ENCODE measurements at regions not wholly inside any gene's neighbourhood (a gene's known extent, or its start where the extent isn't known, plus 50 kb on each side); places are given as distances from the start of the nearest gene placed in this dataset.

GRCh38 chr3:194019398-194020165, 116.4 kb upstream of the HES1 start:
- Histone ChIP-seq H3K9me3 (no peaks in the 10 kb centered on the region), H3K27ac (no peak overlapping the region), H3K36me3 (no peaks in the 10 kb centered on the region), H3K4me3 (no peak overlapping the region), H3K4me1 (no peaks in the 10 kb centered on the region), H3K27me3 (no peaks in the 10 kb centered on the region)
- TF ChIP-seq POLR2A (IDR thresholded peaks at IDR 0.05) (no peak), CTCF (IDR thresholded peaks at IDR 0.05) (no peak)
- no peak for DNase-seq

DNA sequence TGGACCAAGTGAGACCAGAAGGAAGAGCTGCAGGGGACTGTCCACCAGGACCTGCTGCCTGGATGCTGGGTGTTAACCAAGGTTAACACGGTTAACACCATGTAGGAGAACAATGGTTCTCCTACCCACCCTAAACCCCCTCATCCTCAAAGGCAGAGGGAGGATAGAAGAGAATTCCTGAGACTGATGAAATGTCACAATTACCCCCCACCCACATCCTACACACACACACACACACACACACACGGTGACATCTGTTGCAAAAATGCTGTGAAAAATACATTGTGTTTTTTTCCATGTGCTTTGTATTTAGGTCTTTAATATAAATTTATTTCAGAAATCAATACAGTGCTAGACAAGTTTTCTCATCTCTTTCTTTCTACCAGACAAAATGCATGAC, 113.9 kb upstream of the HES1 start:
- no peaks in the 10 kb centered on the region for H3K4me1 ChIP-seq
- no peak for DNase-seq
- TF ChIP-seq CTCF (IDR thresholded peaks at IDR 0.05) (no peak), POLR2A (IDR thresholded peaks at IDR 0.05) (no peak)

DNA sequence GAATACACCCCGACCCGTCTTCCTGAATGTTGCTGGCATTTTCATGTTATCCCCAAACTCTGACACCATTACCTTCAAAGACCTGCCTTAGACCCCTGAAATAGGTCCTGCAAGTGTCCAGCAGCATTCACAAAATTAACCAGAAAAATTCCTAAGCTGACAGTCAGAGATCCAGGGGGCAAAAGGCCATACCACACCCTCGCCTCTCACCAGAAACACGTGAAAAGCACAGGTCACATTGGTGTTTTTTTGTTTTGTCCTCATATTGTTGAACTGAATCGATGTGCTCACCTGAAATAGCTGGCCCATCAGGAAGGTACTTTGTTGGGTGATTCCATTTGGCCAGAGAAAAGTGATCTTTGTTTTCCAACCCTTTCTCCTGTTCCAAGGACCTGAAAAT, 113.1 kb upstream of the HES1 start:
- Histone ChIP-seq H3K4me3 (no peak overlapping the region), H3K9me3 (no peaks in the 10 kb centered on the region), H3K27ac (no peak overlapping the region), H3K4me1 (no peaks in the 10 kb centered on the region), H3K27me3 (no peaks in the 10 kb centered on the region), H3K36me3 (no peaks in the 10 kb centered on the region)
- no peak for TF ChIP-seq CTCF (IDR thresholded peaks at IDR 0.05)
- TF ChIP-seq POLR2A (IDR thresholded peaks at IDR 0.05): no peak
- no peak for DNase-seq

More for the DNA sequence above, 113.9 kb upstream of the HES1 start:
- H3K9me3 ChIP-seq: no peaks in the 10 kb centered on the region
- H3K36me3 ChIP-seq: no peaks in the 10 kb centered on the region
- no peak overlapping the region for H3K4me3 ChIP-seq
- no peak overlapping the region for H3K27ac ChIP-seq
- H3K27me3 ChIP-seq: no peaks in the 10 kb centered on the region

GRCh38 chr3:194023501-194024280, 112.3 kb upstream of the HES1 start:
- Histone ChIP-seq H3K36me3 (no peaks in the 10 kb centered on the region), H3K4me3 (no peak overlapping the region), H3K9me3 (no peaks in the 10 kb centered on the region), H3K4me1 (no peaks in the 10 kb centered on the region), H3K27ac (no peak overlapping the region), H3K27me3 (no peaks in the 10 kb centered on the region)
- TF ChIP-seq CTCF (IDR thresholded peaks at IDR 0.05) (no peak), POLR2A (IDR thresholded peaks at IDR 0.05) (no peak)
- DNase-seq: no peak

- peaks cover 0 to 11% (median 1%) of the 10 kb centered on the region in 4 donors for H3K4me1 ChIP-seq
- no peaks in the 10 kb centered on the region for H3K9me3 ChIP-seq
- H3K27me3 ChIP-seq: no peaks in the 10 kb centered on the region
- no peak for DNase-seq
- H3K27ac ChIP-seq: no peak overlapping the region
- H3K4me3 ChIP-seq: no peak overlapping the region
- no peaks in the 10 kb centered on the region for H3K36me3 ChIP-seq
- no peak for TF ChIP-seq POLR2A (IDR thresholded peaks at IDR 0.05)
- TF ChIP-seq CTCF (IDR thresholded peaks at IDR 0.05): no peak
These were observed 110.8 kb upstream of the HES1 start for GRCh38 chr3:194025119-194025518.
